Hepatocyte (in vitro differentiated cells): ENCODE measurements at regions not wholly inside any gene's neighbourhood (a gene's known extent, or its start where the extent isn't known, plus 50 kb on each side); places are given as distances from the start of the nearest gene placed in this dataset.

Source experiments
- EZH2phosphoT487 ChIP-seq: fragments of 200-600 bp; sonication (generic); IDR thresholded peaks from one replicate; pipeline ENCODE4 v1.6.1; 2018; ENCODE audit warnings: antibody characterized with exemption, mild to moderate bottlenecking, low read depth, moderate library complexity; ENCODE audit not compliant: unreplicated experiment, severe bottlenecking
- TF ChIP-seq, protein P1 (sequence below): fragments of 200-600 bp; sonication (generic); IDR thresholded peaks from 2 replicates; pipeline ENCODE4 v1.5.1; 2016; ENCODE audit warnings: antibody characterized with exemption, mild to moderate bottlenecking; ENCODE audit not compliant: poor library complexity

DNA sequence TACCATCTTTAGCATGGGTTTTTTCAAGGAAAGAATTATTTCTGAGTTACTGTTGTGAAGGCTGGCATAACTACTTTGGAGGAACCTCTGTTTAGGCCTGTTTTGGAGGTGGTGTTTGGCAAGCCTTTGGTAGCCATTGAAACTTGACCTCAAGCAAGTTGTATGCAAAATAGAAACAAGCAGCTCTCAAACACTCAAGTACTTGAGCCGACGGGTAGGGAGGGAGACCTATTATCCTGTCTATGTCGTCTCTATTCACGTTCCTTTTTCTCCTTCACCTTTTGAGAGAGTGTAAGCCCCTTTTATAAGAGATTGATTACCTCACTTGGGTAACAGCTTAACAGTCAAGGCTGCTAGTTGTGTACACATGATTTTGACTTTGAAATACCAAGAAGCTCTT lies 878.3 kb upstream of the CXADR start:
- TF ChIP-seq, protein P1, sequence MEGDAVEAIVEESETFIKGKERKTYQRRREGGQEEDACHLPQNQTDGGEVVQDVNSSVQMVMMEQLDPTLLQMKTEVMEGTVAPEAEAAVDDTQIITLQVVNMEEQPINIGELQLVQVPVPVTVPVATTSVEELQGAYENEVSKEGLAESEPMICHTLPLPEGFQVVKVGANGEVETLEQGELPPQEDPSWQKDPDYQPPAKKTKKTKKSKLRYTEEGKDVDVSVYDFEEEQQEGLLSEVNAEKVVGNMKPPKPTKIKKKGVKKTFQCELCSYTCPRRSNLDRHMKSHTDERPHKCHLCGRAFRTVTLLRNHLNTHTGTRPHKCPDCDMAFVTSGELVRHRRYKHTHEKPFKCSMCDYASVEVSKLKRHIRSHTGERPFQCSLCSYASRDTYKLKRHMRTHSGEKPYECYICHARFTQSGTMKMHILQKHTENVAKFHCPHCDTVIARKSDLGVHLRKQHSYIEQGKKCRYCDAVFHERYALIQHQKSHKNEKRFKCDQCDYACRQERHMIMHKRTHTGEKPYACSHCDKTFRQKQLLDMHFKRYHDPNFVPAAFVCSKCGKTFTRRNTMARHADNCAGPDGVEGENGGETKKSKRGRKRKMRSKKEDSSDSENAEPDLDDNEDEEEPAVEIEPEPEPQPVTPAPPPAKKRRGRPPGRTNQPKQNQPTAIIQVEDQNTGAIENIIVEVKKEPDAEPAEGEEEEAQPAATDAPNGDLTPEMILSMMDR: no peak
- TF ChIP-seq EZH2phosphoT487: no peak
